ENCODE measurements at regions not wholly inside any gene's neighbourhood (a gene's known extent, or its start where the extent isn't known, plus 50 kb on each side); places are given as distances from the start of the nearest gene placed in this dataset.
"Not testable (repeated sequence)": the region's sequence is repeated elsewhere in the genome, so short reads cannot be mapped to it uniquely, and the experiment has no call there.

GRCh38 chr9:7622481-7622880 lies 177.1 kb downstream of the DMAC1 start:
- no peak for DNase-seq (ENCODE audit: low read depth in 2 of 2)

GRCh38 chr9:7615344-7615743 lies 184.2 kb downstream of the DMAC1 start:
- DNase-seq (ENCODE audit: low read depth in 2 of 2) = no peak

GRCh38 chr9:7613931-7614330 lies 185.6 kb downstream of the DMAC1 start:
- DNase-seq (ENCODE audit: low read depth in 2 of 2) = no peak

GRCh38 chr9:7608261-7608660 lies 191.3 kb downstream of the DMAC1 start:
- no peak for DNase-seq (ENCODE audit: low read depth in 2 of 2)

GRCh38 chr9:7607421-7607820 lies 192.2 kb downstream of the DMAC1 start:
- DNase-seq (ENCODE audit: low read depth in 2 of 2) = no peak

- DNase-seq (ENCODE audit: low read depth in 2 of 2) = no peak
These were observed 193.0 kb downstream of the DMAC1 start for GRCh38 chr9:7606591-7606990.

GRCh38 chr9:7601739-7602138 lies 197.8 kb downstream of the DMAC1 start:
- DNase-seq (ENCODE audit: low read depth in 2 of 2) = no peak

- no peak for DNase-seq (ENCODE audit: low read depth in 2 of 2)
These were observed 201.9 kb downstream of the DMAC1 start for GRCh38 chr9:7597716-7598115.

GRCh38 chr9:7592321-7593316 lies 207.0 kb downstream of the DMAC1 start:
- DNase-seq (ENCODE audit: low read depth in 2 of 2) = no peak

- DNase-seq (ENCODE audit: low read depth in 2 of 2) = no peak
These were observed 208.1 kb downstream of the DMAC1 start for GRCh38 chr9:7591501-7591900.

GRCh38 chr9:7580568-7580967 lies 219.0 kb downstream of the DMAC1 start:
- DNase-seq (ENCODE audit: low read depth in 2 of 2) = no peak

- no peak for DNase-seq (ENCODE audit: low read depth in 2 of 2)
These were observed 220.2 kb downstream of the DMAC1 start for GRCh38 chr9:7579351-7579750.

- DNase-seq (ENCODE audit: low read depth in 2 of 2) = no peak
These were observed 220.6 kb downstream of the DMAC1 start for GRCh38 chr9:7578951-7579350.

GRCh38 chr9:7570107-7570720 lies 229.4 kb downstream of the DMAC1 start:
- DNase-seq (ENCODE audit: low read depth in 2 of 2) = peak; percentile 39 to 51

- DNase-seq (ENCODE audit: low read depth in 2 of 2) = no peak
These were observed 231.9 kb downstream of the DMAC1 start for GRCh38 chr9:7567687-7568086.

- no peak for DNase-seq (ENCODE audit: low read depth in 2 of 2)
These were observed 238.0 kb downstream of the DMAC1 start for GRCh38 chr9:7561527-7562080.

GRCh38 chr9:7560669-7561305 lies 238.8 kb downstream of the DMAC1 start:
- no peak for DNase-seq (ENCODE audit: low read depth in 2 of 2)

- DNase-seq (ENCODE audit: low read depth in 2 of 2) = no peak
These were observed 244.9 kb downstream of the DMAC1 start for GRCh38 chr9:7554699-7555098.

GRCh38 chr9:7552706-7553105 lies 246.9 kb downstream of the DMAC1 start:
- not testable (repeated sequence) for DNase-seq (ENCODE audit: low read depth in 2 of 2)

GRCh38 chr9:7549249-7549648 lies 250.3 kb downstream of the DMAC1 start:
- no peak for DNase-seq (ENCODE audit: low read depth in 2 of 2)

- DNase-seq (ENCODE audit: low read depth in 2 of 2) = no peak
These were observed 253.3 kb downstream of the DMAC1 start for GRCh38 chr9:7546261-7546660.
